MM.1S (cell line): ENCODE measurements at regions not wholly inside any gene's neighbourhood (a gene's known extent, or its start where the extent isn't known, plus 50 kb on each side); places are given as distances from the start of the nearest gene placed in this dataset.

ENCODE experiments used
- EZH2phosphoT487 ChIP-seq: fragments of 300-600 bp; sonication (generic); IDR thresholded peaks from 2 replicates; pipeline ENCODE4 v1.6.1; 2018; ENCODE audit warnings: antibody characterized with exemption, low read length
- TF ChIP-seq, protein P1 (sequence below): fragments of 300-600 bp; sonication (generic); IDR thresholded peaks from 2 replicates; pipeline ENCODE4 v1.5.1; 2016; ENCODE audit warnings: antibody characterized with exemption, low read length, mixed read lengths

GRCh38 chr20:19890445-19891051 lies 126.6 kb upstream of the NAA20 start:
- TF ChIP-seq, protein P1, sequence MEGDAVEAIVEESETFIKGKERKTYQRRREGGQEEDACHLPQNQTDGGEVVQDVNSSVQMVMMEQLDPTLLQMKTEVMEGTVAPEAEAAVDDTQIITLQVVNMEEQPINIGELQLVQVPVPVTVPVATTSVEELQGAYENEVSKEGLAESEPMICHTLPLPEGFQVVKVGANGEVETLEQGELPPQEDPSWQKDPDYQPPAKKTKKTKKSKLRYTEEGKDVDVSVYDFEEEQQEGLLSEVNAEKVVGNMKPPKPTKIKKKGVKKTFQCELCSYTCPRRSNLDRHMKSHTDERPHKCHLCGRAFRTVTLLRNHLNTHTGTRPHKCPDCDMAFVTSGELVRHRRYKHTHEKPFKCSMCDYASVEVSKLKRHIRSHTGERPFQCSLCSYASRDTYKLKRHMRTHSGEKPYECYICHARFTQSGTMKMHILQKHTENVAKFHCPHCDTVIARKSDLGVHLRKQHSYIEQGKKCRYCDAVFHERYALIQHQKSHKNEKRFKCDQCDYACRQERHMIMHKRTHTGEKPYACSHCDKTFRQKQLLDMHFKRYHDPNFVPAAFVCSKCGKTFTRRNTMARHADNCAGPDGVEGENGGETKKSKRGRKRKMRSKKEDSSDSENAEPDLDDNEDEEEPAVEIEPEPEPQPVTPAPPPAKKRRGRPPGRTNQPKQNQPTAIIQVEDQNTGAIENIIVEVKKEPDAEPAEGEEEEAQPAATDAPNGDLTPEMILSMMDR: no peak
- TF ChIP-seq EZH2phosphoT487: no peak
